HG02571 (cell line): ENCODE measurements at regions not wholly inside any gene's neighbourhood (a gene's known extent, or its start where the extent isn't known, plus 50 kb on each side); places are given as distances from the start of the nearest gene placed in this dataset.
"Not testable (repeated sequence)": the region's sequence is repeated elsewhere in the genome, so short reads cannot be mapped to it uniquely, and the experiment has no call there.

Source experiments
- ATAC-seq: cut with Tn5 transposase; IDR thresholded peaks from one replicate; pipeline ENCODE4 v1.9.1; 2021; ENCODE audit warnings: mild to moderate bottlenecking, moderate library complexity; ENCODE audit not compliant: unreplicated experiment

DNA sequence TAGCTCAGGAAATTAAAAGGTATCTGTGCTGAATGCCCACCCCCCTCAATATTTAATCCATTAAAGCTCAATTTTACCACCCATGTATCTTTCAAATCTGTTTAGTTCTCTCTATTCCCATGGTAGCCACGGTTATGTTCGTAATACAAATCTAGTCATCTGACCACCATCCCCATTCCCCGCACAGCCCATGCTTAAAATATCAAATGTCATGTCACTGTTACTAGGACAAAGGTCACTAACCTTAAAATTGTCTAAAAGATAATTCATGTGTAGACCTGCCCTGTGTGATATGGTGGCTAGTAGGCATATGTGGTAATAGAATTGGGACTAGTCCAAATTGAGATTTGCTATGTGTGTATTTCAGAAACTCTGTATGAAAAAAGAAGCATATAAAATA is 728.5 kb upstream of the B3GALT2 start:
- ATAC-seq = no peak

DNA sequence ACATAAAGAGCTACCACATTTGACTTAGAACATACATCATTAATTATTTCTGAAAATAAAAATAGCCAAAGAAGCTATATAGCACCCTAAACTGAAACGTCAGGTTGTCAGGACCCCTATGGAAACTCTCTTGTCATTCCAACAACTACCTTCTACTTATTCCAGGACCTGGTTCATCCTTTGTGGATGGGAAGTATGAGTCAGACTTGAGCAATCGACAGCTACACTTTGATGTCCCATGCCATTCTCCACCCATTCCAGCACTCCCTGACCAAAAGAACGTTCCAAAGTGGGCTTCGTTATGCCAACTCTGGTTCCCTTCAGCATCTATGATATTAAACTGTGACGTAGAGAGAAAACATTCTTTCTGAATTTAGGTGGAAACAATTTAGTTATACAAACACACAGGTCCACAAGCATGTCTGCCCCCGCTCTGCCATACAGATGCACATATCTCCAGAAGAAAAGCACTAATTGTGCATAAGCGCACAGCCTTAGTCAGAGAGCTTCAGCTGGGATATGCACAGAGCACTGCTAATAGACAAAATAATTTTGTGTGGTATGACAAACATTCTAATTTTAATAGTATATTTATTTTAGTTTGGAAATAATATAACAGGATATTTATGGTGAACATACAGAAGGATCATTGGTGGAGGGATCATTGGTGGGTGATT is 723.1 kb upstream of the B3GALT2 start:
- no peak for ATAC-seq

DNA sequence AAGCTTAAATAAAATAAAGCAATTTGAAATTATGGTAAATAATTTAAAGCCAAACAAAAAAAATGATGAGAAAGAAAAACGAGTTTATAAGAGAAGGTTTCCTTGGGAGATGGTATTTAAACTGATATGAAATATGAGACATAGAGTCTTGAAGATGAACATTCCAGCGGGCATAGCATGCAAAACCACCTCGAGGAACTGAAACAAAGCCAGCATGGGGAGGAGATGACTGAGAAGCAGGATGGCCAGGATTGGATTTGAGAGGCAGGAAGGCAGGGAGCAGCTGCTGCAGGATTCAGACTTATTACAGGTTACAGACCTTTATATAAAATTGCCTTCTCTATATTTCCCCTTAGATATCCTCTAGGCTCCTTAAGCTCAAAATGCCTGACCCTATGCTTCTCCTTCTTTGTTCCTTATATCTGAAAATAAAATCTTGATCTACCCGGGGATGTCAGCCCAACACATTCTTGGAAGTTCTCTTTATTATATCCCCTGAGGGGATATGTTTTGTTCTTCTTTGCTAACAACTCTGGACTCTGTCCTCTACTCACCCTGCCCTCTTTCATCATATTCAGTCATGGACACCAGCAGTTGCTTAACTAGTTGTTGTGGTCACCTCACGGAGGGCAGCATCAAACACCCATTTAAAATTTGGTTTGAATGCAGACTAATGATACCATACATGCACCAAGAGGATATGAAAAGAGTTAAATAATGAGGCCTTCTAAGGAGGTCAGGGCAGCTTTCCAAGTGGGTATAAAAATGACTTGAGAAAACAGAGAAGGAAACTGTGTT is 719.1 kb upstream of the B3GALT2 start:
- no peak for ATAC-seq

DNA sequence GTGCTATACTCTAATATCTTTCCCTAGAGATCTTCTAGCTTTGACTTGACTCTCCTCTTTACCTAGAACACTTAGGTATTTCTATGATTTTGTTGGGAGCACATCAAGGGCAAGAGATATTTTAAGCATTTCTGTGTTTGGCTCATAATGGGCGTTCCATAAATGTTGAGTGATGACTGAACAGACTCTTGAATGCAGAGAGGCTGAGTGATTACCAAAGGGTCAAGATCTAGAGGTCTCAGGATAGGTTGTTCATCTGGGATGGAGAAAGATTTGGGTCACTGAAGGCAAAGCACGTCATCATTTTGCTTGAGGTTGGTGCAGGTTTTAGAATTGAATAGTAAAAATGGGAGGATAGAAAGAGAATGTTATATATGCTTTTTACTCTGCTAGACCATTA is 705.4 kb upstream of the B3GALT2 start:
- ATAC-seq = no peak

DNA sequence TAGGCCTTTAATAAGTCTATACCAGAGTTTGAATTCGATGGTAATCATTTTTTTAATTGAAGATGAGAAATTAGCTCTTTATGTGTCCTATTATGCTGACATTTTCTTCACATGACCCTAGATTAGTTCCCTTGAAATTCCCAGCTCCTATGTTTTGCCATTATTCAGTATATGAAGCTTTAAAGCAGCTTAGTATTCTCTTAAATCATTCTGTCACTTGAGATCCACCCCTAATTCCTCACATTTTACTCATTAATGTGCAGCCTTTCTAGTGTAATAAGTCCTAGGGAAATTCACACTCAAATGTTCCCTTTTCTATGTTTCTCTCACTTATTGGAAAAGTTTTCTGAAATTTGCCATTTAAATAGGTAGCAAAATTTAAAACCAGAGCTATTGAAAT is 704.5 kb upstream of the B3GALT2 start:
- no peak for ATAC-seq

DNA sequence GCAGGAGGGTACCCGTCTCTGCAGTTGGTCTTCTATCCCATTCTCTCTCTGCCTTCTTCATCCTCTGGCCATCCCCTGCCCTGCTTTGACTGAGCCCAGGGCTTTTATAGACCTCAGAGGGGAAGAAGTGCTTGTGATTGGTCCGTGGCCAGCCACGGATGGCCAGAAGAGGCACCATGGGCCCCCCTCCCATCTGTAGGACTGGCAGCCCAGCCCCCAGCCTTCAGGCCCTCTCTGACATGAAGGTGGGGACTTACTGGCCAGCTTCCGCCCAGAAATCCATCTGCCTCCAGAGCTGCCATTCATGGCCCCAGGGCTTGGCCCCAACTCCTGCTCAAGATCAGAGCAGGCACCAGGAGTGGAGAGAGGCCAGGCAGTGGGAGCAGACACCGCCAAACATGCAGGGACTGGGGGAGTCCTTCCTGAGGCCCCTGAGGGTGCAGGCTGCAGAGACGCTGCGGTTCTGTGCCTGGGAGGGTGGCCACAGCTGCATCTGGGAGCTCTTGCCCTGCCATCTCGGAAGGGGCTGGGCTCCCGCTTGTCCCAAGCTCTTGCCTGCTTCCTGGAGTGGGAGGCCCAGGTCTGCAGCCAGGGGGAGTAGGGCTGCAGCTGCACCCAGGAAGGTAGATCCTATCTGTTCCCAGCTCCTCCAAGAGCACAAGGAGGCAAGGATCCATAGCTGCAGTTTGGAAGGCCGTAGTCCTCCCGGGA is 698.6 kb upstream of the B3GALT2 start:
- ATAC-seq = no peak

DNA sequence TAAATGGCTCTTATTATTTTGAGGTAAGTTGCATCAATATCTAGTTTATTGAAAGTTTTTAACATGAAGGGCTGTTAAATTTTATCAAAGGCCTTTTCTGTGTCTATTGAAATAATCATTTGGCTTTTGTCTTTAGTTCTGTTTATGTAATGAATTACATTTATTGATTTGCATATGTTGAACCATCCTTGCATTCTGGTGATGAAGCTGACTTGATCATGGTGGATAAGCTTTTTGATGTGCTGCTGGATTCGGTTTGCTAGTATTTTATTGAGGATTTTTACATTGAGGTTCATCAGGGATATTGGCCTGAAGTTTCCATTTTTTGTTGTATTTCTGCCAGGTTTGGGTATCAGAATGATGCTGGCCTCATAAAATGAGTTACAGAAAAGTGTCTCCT is 691.5 kb upstream of the B3GALT2 start:
- not testable (repeated sequence) for ATAC-seq

DNA sequence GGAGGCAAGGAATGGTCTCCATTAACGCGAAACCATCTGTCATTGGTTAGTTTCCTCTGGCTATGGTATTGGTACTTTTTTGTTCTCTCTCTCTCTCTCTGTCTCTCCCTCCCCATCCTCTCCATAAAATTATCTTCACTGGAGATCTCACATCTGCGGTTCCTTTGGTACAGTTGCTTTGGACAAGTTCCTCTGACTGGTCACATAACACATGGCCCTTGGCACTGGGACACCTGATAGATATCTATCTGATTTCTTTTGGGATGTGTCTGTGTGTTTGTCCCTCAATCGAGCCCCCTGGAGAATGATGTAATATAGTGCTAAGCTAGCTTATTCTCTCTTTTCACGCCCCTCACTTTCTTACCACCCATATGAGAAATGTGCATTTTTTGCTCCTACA is 682.0 kb upstream of the B3GALT2 start:
- ATAC-seq = no peak

DNA sequence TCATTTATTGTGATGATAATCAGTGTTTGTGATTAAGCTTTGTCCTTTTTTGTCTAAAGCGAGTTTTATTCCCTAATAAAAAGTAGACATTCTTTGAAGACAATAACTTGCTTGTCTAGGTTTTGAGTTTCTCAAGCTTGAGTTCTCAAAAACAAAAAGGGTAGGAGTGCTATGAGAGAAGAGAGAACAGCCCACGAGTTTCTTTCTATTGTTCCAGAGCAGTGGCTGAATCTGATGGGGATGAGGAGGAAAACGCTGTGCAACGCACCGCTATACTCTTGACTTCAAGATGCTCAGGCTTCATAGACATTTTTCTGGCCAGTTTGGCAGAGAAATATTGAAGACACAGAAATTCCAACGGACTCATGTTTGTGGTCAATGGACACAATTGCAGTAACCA is 669.8 kb upstream of the B3GALT2 start:
- no peak for ATAC-seq

DNA sequence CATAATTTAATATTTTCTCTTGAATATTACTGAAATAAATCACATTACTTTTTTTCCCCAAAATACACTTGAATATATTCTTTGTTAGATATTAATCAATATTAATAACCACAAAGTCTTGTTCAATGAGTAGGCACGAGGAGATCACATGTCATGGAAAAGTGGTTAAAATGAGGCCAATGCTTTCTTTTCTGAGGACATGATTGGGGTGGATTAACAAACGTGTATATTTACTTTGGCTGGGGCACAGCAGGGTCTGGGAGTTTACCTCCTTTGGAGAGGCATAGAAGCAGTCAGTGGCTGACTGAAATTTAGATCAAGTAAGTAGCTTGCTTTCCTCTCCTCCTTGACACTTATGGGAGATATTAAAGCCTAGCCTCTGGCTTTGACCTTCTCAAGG is 664.3 kb upstream of the B3GALT2 start:
- no peak for ATAC-seq

DNA sequence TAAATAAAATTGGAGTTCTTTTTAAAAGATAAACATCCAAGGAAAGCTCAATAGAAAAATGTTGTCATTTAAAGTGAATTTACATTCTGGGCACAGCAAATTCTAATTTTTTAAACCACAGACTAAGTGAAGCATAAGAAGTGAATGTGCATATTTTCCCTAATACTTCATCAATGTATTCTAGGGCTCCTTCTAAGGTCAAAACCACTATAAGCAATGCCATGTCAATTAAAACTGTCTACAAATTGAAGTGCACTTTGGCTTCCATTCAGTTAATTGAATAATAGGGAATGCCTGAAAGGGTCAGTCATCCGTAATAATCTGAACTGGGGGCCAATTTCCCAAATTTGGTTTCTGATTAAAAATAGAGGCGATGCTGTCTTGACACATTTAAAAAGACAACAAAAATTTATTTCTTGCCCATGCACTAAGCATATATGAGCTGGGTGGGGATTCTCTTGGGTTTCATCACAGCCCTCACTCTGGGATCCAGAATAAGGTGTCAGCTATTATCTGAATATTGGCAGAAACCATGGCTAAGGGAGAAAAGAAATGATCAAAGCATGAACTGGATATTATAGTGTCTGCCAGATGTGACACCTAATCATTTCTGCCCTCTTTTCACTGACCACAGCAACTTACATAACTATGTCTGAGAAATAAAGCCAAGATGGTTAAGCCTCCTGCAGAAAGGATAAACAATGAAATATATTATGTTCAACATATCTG is 660.6 kb upstream of the B3GALT2 start:
- ATAC-seq = no peak

DNA sequence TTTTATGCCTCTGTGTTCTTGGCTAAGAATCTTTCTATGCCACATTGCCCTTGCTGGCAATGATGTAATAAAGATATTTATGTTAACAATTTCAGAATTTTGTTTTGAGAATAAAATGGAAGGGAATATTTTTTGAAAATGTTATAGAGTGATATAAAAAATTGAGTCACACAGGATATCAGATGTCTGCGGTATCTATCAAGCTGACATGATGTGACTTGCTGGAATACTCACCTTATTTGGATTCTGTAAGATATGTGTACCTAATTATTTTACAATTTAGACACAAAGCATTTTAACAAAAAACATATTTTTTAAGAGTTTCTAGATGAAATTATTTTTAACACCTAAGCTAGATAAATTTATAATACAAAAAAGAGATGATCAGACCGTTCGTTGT is 660.0 kb upstream of the B3GALT2 start:
- ATAC-seq = no peak

DNA sequence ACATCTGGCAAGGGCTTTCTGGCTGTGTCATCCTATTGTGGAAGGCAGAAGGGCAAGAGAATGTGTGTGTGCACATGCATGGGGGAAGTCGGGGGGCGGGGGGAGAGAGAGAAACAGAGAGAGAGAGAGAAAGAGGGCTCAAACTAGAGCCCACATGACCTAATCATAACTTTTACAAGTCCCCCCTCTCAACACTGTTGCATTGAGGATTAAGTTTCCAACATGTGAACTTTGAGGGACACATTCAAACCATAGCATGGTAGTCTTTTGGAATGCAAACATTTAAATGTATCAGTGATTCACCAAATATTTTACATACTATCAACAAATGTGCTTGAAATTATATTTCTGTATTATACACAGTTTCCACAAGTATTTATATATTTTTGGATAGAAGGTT is 655.4 kb upstream of the B3GALT2 start:
- ATAC-seq = no peak

DNA sequence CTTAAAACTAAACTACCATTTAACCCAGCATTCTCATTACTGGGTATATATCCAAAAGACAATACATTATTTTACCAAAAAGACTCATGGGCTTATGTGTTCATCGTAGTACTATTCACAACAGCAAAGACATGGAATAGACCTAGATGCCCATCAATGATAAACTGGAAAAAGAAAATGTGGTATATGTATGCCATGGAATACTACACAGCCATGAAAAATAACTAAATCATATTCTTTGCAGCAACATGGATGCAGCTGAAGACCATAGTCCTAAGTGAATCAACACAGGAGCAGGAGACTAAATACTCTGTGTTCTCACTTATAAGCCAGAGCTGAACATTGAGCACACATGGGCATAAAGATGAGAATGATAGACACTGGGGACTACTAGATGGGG is 645.1 kb upstream of the B3GALT2 start:
- ATAC-seq = no peak

DNA sequence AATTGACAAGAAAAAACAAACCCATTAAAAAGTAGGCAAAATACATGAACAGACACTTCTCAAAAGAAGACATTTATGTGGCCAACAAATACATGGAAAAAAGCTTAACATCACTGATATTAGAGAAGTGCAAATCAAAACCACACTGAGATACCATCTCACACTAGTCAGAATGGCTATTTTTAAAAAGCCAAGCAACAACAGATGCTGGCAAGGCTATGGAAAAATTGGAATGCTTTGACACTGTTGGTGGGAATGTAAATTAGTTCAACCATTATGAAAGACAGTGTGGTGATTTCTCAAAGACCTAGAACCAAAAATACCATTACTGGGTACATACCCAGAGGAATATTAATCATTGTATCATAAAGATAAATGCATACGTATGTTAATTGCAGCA is 641.1 kb upstream of the B3GALT2 start:
- ATAC-seq = no peak

DNA sequence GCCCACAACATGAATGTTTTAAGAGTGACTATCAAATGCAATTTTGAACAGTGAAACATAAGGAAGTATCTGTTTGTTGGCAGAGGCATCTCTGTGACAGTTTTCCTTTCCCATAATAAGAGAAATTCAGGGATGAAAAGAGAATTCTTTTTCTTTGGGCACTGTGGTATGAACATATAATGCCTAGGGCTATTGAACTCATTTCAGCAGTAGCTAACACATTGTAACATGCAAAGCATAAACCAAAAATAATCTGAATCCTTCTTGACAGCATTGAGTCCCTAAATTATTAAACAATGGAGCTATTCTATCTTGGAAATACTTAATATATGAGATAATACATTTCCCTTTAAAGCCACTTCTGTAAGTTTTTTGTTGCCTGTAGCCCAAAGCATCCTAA is 633.0 kb upstream of the B3GALT2 start:
- ATAC-seq = no peak

DNA sequence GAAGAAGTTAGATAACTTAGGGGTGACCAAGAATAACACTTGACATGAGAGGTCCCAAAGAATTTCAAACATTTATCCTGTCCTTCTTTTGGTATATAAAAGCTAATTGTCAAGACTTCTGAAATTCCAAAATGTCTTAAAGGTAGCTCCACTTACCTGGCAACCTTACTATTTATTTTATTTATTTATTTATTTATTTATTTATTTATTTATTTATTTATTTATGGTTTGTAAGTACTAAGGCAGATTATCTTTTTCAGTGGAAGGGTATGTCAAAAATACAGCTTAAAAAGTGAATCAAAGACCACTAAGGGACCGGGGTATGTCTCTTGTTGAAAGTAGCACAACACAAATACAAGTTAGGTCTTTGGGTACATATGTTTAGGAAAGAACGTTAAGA is 620.8 kb upstream of the B3GALT2 start:
- no peak for ATAC-seq

DNA sequence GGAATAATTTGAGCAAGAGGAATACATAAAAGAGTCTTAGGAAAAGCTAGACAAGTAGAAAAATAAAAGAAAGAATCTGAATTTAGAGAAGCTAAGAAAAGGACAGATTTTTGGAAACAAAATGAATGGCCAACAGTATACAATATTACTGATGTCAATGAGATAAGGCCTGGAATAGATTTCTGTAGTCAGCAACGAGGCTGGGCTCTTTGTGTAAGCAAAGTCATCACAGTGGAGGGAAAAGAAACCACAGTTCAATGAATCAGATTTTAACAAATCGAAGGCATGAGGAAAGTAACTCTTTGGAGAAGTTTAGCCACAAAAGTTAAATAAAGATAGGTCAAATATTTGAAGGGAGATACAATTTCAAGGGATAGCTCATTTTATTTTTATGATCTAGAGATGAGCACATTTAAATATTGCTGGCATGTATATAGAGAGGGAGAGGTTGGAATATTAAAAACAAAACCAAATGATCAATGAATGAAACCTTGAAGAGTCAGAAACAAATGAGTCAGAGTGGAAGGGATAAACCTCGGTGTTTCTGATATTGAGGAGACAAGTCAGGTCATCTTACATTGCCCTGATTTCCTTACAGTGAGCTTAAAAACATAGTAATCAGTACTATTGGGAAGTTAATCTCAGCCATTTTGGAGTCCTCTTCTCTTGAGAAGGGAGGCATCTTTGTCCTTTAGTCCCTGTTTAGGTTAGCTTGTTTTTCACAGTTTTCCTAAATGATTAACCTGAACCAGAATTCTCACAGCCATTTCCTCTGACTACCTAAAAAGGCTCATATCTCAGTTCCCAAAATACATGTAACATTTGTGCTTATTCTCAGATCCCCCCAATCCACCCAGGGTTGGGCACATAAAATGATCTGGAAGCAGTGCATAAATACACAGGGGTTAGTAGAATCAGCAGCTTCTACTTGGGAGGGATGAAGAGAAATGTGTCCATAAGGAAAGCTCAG is 620.0 kb upstream of the B3GALT2 start:
- ATAC-seq = peak; percentile 54

DNA sequence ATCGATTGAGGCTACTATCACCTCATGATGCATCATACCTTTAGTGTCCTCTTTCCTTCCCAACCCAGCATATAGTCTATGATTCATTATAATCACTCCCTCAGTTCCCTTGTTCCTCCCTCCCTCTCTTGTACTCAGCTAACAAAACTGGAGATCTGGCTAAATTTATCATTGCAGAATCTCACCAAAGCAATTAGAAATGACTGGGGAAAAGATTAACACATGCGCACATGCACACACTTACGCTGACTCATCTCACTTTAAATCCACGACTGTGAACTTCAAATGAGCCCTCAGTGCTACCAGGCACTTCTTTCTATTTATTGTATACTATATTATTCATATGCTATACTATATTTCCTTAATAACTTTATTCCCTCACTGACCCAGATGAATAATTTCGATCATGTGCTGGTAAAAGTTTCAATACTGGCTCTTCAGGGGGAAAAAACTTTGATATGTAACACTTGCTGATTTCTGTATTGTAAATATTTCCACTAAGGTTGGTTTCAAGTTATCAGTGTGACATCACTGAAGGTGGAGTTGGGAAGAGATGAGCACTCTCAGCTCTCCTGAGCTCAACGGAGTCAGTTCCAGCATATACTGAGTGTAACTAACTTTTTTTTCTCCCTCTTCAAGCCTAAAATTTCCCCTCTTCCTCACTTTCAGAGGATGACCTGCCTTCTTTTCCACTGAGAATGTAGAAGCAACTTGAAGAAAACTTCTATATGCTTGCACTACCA is 613.7 kb upstream of the B3GALT2 start:
- no peak for ATAC-seq

DNA sequence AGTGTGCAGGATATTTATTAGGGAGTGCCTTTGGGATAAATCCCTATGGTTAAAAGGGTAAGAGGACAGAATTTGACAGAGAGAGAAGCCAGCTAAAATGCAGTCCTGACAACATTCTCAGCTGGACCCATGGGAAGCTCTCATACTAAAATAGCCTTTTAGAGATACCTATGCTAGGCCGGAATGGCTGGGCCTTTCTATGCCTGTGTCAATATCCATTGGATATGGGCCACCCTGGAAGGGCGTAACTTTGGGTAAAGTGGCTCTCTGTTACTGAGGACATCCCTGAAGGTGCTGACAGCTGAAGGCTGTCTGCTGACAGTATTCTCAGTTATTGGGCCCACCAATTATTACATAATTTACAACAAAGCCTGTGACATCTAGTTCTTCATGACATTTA is 613.0 kb upstream of the B3GALT2 start:
- ATAC-seq = no peak
